Endothelial cell (in vitro differentiated cells): ENCODE measurements at regions not wholly inside any gene's neighbourhood (a gene's known extent, or its start where the extent isn't known, plus 50 kb on each side); places are given as distances from the start of the nearest gene placed in this dataset.

Experiments used
- DNase-seq: peaks from one replicate; pipeline ENCODE4 v3.0.0; 2021; ENCODE audit warnings: low spot score
- H3K27ac Mint-ChIP-seq: one replicate; pipeline ENCODE4 v1.8.0; 2021; ENCODE audit warnings: mixed read lengths, inconsistent platforms; ENCODE audit not compliant: unreplicated experiment
- H3K27me3 Mint-ChIP-seq: one replicate; pipeline ENCODE4 v1.8.0; 2021; ENCODE audit warnings: mild to moderate bottlenecking, moderate library complexity, mixed read lengths, inconsistent platforms; ENCODE audit not compliant: unreplicated experiment
- H3K36me3 Mint-ChIP-seq: one replicate; pipeline ENCODE4 v1.8.0; 2021; ENCODE audit warnings: mild to moderate bottlenecking, low read depth, mixed read lengths, inconsistent platforms; ENCODE audit not compliant: unreplicated experiment
- H3K4me1 Mint-ChIP-seq: one replicate; pipeline ENCODE4 v1.8.0; 2021; ENCODE audit warnings: mild to moderate bottlenecking, mixed read lengths, inconsistent platforms; ENCODE audit not compliant: unreplicated experiment
- H3K4me3 Mint-ChIP-seq: one replicate; pipeline ENCODE4 v1.8.0; 2021; ENCODE audit warnings: mild to moderate bottlenecking, mixed read lengths, inconsistent platforms; ENCODE audit not compliant: unreplicated experiment
- H3K9me3 Mint-ChIP-seq: one replicate; pipeline ENCODE4 v1.8.0; 2021; ENCODE audit warnings: mixed read lengths, inconsistent platforms; ENCODE audit not compliant: unreplicated experiment
- TF ChIP-seq, protein P1 (sequence below): fragments of 200-600 bp; sonication (generic); IDR thresholded peaks from one replicate; pipeline ENCODE4 v1.5.0; 2021; ENCODE audit warnings: antibody characterized with exemption; ENCODE audit not compliant: unreplicated experiment

- H3K27me3 Mint-ChIP-seq: no peaks in the 10 kb centered on the region
- no peaks in the 10 kb centered on the region for H3K9me3 Mint-ChIP-seq
- TF ChIP-seq, protein P1, sequence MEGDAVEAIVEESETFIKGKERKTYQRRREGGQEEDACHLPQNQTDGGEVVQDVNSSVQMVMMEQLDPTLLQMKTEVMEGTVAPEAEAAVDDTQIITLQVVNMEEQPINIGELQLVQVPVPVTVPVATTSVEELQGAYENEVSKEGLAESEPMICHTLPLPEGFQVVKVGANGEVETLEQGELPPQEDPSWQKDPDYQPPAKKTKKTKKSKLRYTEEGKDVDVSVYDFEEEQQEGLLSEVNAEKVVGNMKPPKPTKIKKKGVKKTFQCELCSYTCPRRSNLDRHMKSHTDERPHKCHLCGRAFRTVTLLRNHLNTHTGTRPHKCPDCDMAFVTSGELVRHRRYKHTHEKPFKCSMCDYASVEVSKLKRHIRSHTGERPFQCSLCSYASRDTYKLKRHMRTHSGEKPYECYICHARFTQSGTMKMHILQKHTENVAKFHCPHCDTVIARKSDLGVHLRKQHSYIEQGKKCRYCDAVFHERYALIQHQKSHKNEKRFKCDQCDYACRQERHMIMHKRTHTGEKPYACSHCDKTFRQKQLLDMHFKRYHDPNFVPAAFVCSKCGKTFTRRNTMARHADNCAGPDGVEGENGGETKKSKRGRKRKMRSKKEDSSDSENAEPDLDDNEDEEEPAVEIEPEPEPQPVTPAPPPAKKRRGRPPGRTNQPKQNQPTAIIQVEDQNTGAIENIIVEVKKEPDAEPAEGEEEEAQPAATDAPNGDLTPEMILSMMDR: no peak
- H3K27ac Mint-ChIP-seq: no peak overlapping the region
- no peak overlapping the region for H3K4me3 Mint-ChIP-seq
- DNase-seq: no peak
- peaks cover 2% of the 10 kb centered on the region for H3K4me1 Mint-ChIP-seq
- no peaks in the 10 kb centered on the region for H3K36me3 Mint-ChIP-seq
These were observed 1392.5 kb downstream of the RAPGEF2 start for GRCh38 chr4:160495356-160495755.

DNA sequence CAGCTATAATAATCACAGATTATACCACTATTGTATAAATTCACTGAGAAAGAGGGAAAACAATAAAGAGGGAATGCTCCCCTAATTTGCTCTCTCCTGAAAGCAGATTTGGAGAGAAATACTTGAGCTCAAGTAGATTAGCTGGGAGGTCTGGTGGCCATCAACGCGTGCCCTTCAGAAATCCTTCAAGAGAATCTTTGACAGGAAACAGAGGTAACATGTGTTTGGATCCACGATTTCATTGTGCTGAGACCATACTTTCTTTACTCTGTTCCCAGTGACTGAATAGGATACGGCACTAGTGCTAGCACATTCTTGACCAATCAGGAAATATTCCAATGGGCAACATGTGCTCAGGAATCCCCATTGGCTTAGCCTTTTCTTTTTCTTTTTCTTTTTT is 1395.3 kb downstream of the RAPGEF2 start:
- TF ChIP-seq, protein P1: no peak
- no peak overlapping the region for H3K4me3 Mint-ChIP-seq
- H3K9me3 Mint-ChIP-seq: no peaks in the 10 kb centered on the region
- no peak for DNase-seq
- H3K4me1 Mint-ChIP-seq: peaks cover 2% of the 10 kb centered on the region
- no peaks in the 10 kb centered on the region for H3K36me3 Mint-ChIP-seq
- H3K27me3 Mint-ChIP-seq: no peaks in the 10 kb centered on the region
- H3K27ac Mint-ChIP-seq: no peak overlapping the region

- no peak overlapping the region for H3K4me3 Mint-ChIP-seq
- DNase-seq: no peak
- no peaks in the 10 kb centered on the region for H3K4me1 Mint-ChIP-seq
- H3K9me3 Mint-ChIP-seq: no peaks in the 10 kb centered on the region
- TF ChIP-seq, protein P1: no peak
- H3K27ac Mint-ChIP-seq: no peak overlapping the region
- no peaks in the 10 kb centered on the region for H3K27me3 Mint-ChIP-seq
- no peaks in the 10 kb centered on the region for H3K36me3 Mint-ChIP-seq
These were observed 1402.8 kb downstream of the RAPGEF2 start for GRCh38 chr4:160505724-160506123.

DNA sequence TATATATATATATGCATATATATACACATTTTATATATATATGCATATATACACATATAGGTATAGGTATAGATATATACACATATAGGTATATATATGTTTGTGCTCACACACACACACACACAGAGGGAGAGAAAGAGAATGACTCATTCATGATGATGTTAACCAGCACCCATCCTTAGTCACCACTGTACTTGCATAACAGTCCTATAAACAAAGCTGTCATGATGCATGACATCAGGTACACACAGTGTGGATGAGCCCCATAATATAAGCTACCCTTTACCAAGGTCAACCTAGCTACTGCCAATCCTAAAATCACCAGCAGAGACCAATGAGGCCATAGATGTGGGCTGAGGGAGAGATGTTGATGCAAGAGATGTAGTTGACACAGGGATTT is 1408.0 kb downstream of the RAPGEF2 start:
- Mint-ChIP-seq H3K36me3 (no peaks in the 10 kb centered on the region), H3K27ac (no peak overlapping the region), H3K27me3 (no peaks in the 10 kb centered on the region), H3K4me1 (no peaks in the 10 kb centered on the region), H3K9me3 (no peaks in the 10 kb centered on the region), H3K4me3 (no peak overlapping the region)
- TF ChIP-seq, protein P1: no peak
- no peak for DNase-seq

DNA sequence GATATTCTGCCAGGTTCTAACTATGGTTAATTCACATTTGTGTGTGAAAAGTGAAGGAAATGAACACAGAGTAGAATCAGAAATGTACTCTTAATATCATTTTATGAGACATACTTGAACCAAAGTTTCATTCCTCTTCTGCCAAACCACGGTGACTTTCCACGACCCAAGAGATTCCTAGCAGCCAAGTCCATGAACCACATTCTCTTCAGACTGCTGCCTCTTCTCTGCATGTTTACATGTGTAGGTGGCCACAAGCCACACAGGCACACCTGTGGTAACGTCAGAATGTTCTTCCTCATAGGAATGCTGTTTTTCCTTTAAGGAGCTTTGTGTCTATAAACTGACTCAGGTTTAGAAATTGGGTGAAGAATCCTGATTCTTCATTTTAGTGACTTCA is 1411.2 kb downstream of the RAPGEF2 start:
- H3K27ac Mint-ChIP-seq: no peak overlapping the region
- H3K27me3 Mint-ChIP-seq: no peaks in the 10 kb centered on the region
- H3K9me3 Mint-ChIP-seq: no peaks in the 10 kb centered on the region
- no peak for DNase-seq
- no peak overlapping the region for H3K4me3 Mint-ChIP-seq
- H3K4me1 Mint-ChIP-seq: no peaks in the 10 kb centered on the region
- TF ChIP-seq, protein P1: no peak
- no peaks in the 10 kb centered on the region for H3K36me3 Mint-ChIP-seq
